K562 (cell line): ENCODE measurements at regions not wholly inside any gene's neighbourhood (a gene's known extent, or its start where the extent isn't known, plus 50 kb on each side); places are given as distances from the start of the nearest gene placed in this dataset.

Experiments
- ATAC-seq: fragments of 200-7000 bp; cut with Tn5 transposase; 3 replicates; pipeline ENCODE4 v1.9.1; 2020; ENCODE audit warnings: moderate library complexity
- BruUV-seq: library from RNA; stranded (reverse); fragments of 400-500 nt; replicated peaks from 2 replicates; lab custom pipeline; 2021; lab: Mats Ljungman, UMichigan
- CTCF ChIA-PET: fragments of 300-600 bp; formaldehyde crosslinking; extraction: SDS; loops from one replicate; lab custom pipeline; 2021; ENCODE audit warnings: low intra/inter-chr PET ratio; lab: Yijun Ruan, JAX
- POLR2A ChIA-PET: fragments of 300-600, 350-650 bp; sonication (Branson Sonifier 250); formaldehyde crosslinking; extraction: SDS; loops from one replicate; lab custom pipeline; 2021; ENCODE audit warnings: antibody characterized with exemption, inconsistent platforms; lab: Yijun Ruan, JAX
- DNase-seq, 4 experiments: peaks; one replicate each; pipeline versions ENCODE4 v3.0.0 to v3.0.0-alpha.2; 2011 to 2018; ENCODE audit warnings: low spot score in 3 of 4, mixed read lengths in 3 of 4; ENCODE audit errors: extremely low read depth in 1 of 4
- FAIRE-seq: peaks from 2 replicates; lab custom pipeline; 2011; peaks lifted over from hg19 to GRCh38; lab: Jason Lieb, UNC
- H2AFZ ChIP-seq: 2 replicates; pipeline ENCODE4 v1.6.0; 2011; ENCODE audit warnings: low read depth, low read length, control low read depth, inconsistent platforms
- H3K27ac ChIP-seq: fragments of 200-600 bp; 3 replicates; pipeline ENCODE4 v1.8.0; 2011; ENCODE audit warnings: low read depth, mild to moderate bottlenecking, control low read depth, inconsistent platforms, low read length, moderate library complexity, mixed read lengths; ENCODE audit errors: extremely low read depth
- H3K27me3 ChIP-seq, 2 experiments: fragments of 300-600 bp in 1 of 2; 2 replicates in 1 of 2; 3 replicates in 1 of 2; pipeline versions ENCODE4 v1.6.0 to v1.8.0; 2011; ENCODE audit warnings: inconsistent platforms in 2 of 2, low read length in 2 of 2, mild to moderate bottlenecking in 1 of 2, mixed read lengths in 1 of 2, moderate library complexity in 1 of 2; ENCODE audit not compliant: control insufficient read depth in 2 of 2, insufficient read depth in 2 of 2
- H3K36me3 ChIP-seq: fragments of 300-600 bp; 3 replicates; pipeline ENCODE4 v1.8.0; 2011; ENCODE audit warnings: mild to moderate bottlenecking, low read length, inconsistent platforms; ENCODE audit not compliant: control insufficient read depth, insufficient read depth
- H3K4me1 ChIP-seq, 2 experiments: fragments of 200-600 bp in 1 of 2; replicated peaks in 1 of 2; 2 replicates in 1 of 2; 3 replicates in 1 of 2; pipeline versions ENCODE4 v1.5.1 to v1.8.0; 2011; ENCODE audit warnings: inconsistent platforms in 2 of 2, low read length in 2 of 2, mild to moderate bottlenecking in 1 of 2, mixed read lengths in 1 of 2, moderate library complexity in 1 of 2; ENCODE audit not compliant: control insufficient read depth in 2 of 2, insufficient read depth in 2 of 2
- H3K4me2 ChIP-seq: 2 replicates; pipeline ENCODE4 v1.6.1; 2011; ENCODE audit warnings: low read length, control low read depth, inconsistent platforms, mixed read lengths; ENCODE audit not compliant: insufficient read depth
- H3K4me3 ChIP-seq: fragments of 200-600 bp; sonication (generic), shearing (Covaris generic); 2 replicates; pipeline ENCODE4 v1.5.1; 2016; ENCODE audit warnings: control low read depth, inconsistent platforms
- H3K79me2 ChIP-seq: fragments of 200-600 bp; 3 replicates; pipeline ENCODE4 v1.8.0; 2011; ENCODE audit warnings: low read length, inconsistent platforms; ENCODE audit not compliant: control insufficient read depth, insufficient read depth
- H3K9ac ChIP-seq, 2 experiments: 2 replicates each; pipeline versions ENCODE4 v1.6.0 to v1.6.1; 2011; ENCODE audit warnings: low read depth in 2 of 2, low read length in 2 of 2, control low read depth in 1 of 2, inconsistent platforms in 1 of 2, mild to moderate bottlenecking in 1 of 2, mixed read lengths in 1 of 2; ENCODE audit not compliant: insufficient read depth in 1 of 2
- H3K9me1 ChIP-seq: one replicate; pipeline ENCODE4 v1.6.0; 2011; ENCODE audit warnings: inconsistent platforms, mild to moderate bottlenecking, low read length, moderate library complexity; ENCODE audit not compliant: control insufficient read depth, insufficient read depth
- H3K9me3 ChIP-seq: replicated peaks from 2 replicates; pipeline ENCODE4 v1.5.1; 2011; ENCODE audit warnings: low read depth, low read length, inconsistent platforms; ENCODE audit not compliant: control insufficient read depth, insufficient read depth
- H4K20me1 ChIP-seq: replicated peaks from 2 replicates; pipeline ENCODE4 v1.6.1; 2011; ENCODE audit warnings: low read length, inconsistent platforms, mixed read lengths; ENCODE audit not compliant: control insufficient read depth, insufficient read depth
- MAFF ChIP-seq: IDR thresholded peaks from 2 replicates; pipeline ENCODE4 v1.6.1; 2012; ENCODE audit warnings: low read length, improper control_type of control experiment
- in situ Hi-C: fragments of 300-500 bp; cut with MboI; formaldehyde crosslinking; loops from 4 replicates; pipeline ENCODE4 v1.15.0; 2018; ENCODE audit warnings: inconsistent platforms, mixed read lengths
- intact Hi-C: fragments of 100-400 bp; cut with micrococcal nuclease; formaldehyde crosslinking; loops from 2 replicates; pipeline ENCODE4 v1.14.2; 2022
- TF ChIP-seq, protein P1 (sequence below): sonication (generic); formaldehyde crosslinking; IDR thresholded peaks from 2 replicates; pipeline ENCODE4 v1.8.0; 2022; ENCODE audit warnings: mild to moderate bottlenecking, missing genetic modification reagents
- TF ChIP-seq, protein P2 (sequence below): sonication (generic); formaldehyde crosslinking; IDR thresholded peaks from 2 replicates; pipeline ENCODE4 v1.8.0; 2022; ENCODE audit warnings: mild to moderate bottlenecking, missing genetic modification reagents, borderline replicate concordance

DNA sequence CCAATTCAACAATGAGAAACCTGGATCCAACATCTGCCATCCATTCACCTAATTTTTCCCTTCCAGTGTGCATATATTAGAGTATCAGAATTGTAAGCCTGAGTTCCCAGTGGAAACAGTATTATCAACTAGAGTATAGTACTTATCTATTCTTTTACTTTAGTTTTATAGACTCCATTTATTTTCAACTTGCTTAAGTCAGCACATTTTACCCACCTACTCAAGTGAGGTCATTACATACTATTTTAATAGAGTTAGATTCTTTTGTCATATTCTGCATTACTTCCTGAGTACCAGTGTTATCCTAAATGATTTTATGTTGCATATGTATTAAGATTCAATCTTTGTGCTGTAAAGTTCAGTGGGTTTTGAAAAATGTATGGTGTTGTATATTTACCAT, 1393.3 kb downstream of the MAT2B start:
- no peak for DNase-seq
- no peak for FAIRE-seq

More for the DNA sequence above, 1393.3 kb downstream of the MAT2B start:
- Histone ChIP-seq H3K9me3 (no peaks in the 10 kb centered on the region), H3K27me3 (no peaks in the 10 kb centered on the region), H3K4me2 (no peak overlapping the region), H3K27ac (no peak overlapping the region), H3K4me1 (no peaks in the 10 kb centered on the region), H3K9ac (no peak overlapping the region), H3K4me3 (no peak overlapping the region), H3K79me2 (no peaks in the 10 kb centered on the region), H2AFZ (no peak overlapping the region), H3K9me1 (no peaks in the 10 kb centered on the region), H3K36me3 (no peaks in the 10 kb centered on the region), H4K20me1 (no peaks in the 10 kb centered on the region)
- no peak for ATAC-seq
- no TSS peak for BruUV-seq
- in situ Hi-C loops (no loop called here), intact Hi-C loops (no loop called here)
- ChIA-PET CTCF (no interaction called here), POLR2A (no interaction called here)
- peak; percentile 8; the same call in 1 of the 2 replicates for TF ChIP-seq MAFF
- TF ChIP-seq, protein P1, sequence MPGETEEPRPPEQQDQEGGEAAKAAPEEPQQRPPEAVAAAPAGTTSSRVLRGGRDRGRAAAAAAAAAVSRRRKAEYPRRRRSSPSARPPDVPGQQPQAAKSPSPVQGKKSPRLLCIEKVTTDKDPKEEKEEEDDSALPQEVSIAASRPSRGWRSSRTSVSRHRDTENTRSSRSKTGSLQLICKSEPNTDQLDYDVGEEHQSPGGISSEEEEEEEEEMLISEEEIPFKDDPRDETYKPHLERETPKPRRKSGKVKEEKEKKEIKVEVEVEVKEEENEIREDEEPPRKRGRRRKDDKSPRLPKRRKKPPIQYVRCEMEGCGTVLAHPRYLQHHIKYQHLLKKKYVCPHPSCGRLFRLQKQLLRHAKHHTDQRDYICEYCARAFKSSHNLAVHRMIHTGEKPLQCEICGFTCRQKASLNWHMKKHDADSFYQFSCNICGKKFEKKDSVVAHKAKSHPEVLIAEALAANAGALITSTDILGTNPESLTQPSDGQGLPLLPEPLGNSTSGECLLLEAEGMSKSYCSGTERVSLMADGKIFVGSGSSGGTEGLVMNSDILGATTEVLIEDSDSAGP (CRISPR knock-in tag), result no peak
- TF ChIP-seq, protein P2, sequence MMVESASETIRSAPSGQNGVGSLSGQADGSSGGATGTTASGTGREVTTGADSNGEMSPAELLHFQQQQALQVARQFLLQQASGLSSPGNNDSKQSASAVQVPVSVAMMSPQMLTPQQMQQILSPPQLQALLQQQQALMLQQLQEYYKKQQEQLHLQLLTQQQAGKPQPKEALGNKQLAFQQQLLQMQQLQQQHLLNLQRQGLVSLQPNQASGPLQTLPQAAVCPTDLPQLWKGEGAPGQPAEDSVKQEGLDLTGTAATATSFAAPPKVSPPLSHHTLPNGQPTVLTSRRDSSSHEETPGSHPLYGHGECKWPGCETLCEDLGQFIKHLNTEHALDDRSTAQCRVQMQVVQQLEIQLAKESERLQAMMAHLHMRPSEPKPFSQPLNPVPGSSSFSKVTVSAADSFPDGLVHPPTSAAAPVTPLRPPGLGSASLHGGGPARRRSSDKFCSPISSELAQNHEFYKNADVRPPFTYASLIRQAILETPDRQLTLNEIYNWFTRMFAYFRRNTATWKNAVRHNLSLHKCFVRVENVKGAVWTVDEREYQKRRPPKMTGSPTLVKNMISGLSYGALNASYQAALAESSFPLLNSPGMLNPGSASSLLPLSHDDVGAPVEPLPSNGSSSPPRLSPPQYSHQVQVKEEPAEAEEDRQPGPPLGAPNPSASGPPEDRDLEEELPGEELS, result no peak
